Gastroesophageal sphincter (tissue), 3 donors: ENCODE measurements at regions not wholly inside any gene's neighbourhood (a gene's known extent, or its start where the extent isn't known, plus 50 kb on each side); places are given as distances from the start of the nearest gene placed in this dataset.

Experiments used
- CTCF ChIP-seq, 4 experiments: fragments of 200-600 bp in 2 of 4; fragments of 450-650 bp in 2 of 4; sonication (generic) in 1 of 4; IDR thresholded peaks; one replicate each; pipeline ENCODE4 v1.5.1; 2017 to 2019; ENCODE audit warnings: antibody characterized with exemption in 4 of 4, mild to moderate bottlenecking in 2 of 4, moderate library complexity in 2 of 4
- POLR2A ChIP-seq, 2 donors: fragments of 450-650 bp; IDR thresholded peaks; one replicate each; pipeline ENCODE4 v1.6.1; 2017; ENCODE audit warnings: antibody characterized with exemption in 2 of 2, mild to moderate bottlenecking in 2 of 2, moderate library complexity in 1 of 2

GRCh38 chr2:12955864-12956263, 239.1 kb downstream of the TRIB2 start:
- no peak for TF ChIP-seq POLR2A (IDR thresholded peaks at IDR 0.05)
- no peak for TF ChIP-seq CTCF (IDR thresholded peaks at IDR 0.05)
